ENCODE measurements at regions not wholly inside any gene's neighbourhood (a gene's known extent, or its start where the extent isn't known, plus 50 kb on each side); places are given as distances from the start of the nearest gene placed in this dataset.
"Not testable (repeated sequence)": the region's sequence is repeated elsewhere in the genome, so short reads cannot be mapped to it uniquely, and the experiment has no call there.

DNA sequence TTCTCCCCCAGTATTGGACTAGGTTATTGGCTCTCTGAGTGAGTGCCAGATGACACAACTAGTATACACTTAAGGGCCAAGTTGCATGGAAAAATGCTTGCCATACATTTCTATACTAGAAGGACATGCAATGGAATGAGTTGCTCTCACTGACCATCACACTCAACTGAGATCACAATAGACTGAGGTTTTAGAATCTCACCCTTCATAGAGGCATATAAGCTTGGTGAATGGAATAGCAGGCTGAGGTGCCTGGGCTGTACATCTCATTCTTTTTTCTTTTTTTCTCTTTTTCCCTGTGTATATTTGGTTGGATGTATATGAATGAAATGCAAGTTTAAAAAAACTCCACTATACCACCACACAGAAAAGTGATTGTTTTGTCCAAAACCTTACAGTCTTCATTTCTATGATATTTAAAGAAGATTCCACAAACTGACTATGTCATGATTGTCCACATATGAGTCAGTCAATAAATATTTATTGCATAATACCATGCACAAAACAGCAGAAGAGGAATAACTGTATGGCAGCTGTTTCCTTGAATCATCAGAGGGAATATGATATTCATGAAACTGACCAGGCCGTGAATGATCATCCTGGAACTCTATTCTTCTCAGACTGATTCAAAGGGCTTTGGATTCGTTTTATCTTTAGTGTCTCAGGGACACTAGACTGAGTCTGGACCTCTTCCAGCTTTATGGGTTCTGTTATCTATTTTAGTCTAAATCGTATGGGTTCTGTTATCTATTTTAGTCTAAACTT is 122.6 kb upstream of the STK17B start:
- no peak for DNase-seq (ENCODE audit: low spot score)
- no peak overlapping the region for H3K27ac ChIP-seq
- TF ChIP-seq, protein P1, sequence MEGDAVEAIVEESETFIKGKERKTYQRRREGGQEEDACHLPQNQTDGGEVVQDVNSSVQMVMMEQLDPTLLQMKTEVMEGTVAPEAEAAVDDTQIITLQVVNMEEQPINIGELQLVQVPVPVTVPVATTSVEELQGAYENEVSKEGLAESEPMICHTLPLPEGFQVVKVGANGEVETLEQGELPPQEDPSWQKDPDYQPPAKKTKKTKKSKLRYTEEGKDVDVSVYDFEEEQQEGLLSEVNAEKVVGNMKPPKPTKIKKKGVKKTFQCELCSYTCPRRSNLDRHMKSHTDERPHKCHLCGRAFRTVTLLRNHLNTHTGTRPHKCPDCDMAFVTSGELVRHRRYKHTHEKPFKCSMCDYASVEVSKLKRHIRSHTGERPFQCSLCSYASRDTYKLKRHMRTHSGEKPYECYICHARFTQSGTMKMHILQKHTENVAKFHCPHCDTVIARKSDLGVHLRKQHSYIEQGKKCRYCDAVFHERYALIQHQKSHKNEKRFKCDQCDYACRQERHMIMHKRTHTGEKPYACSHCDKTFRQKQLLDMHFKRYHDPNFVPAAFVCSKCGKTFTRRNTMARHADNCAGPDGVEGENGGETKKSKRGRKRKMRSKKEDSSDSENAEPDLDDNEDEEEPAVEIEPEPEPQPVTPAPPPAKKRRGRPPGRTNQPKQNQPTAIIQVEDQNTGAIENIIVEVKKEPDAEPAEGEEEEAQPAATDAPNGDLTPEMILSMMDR (IDR thresholded peaks at IDR 0.05): no peak

DNA sequence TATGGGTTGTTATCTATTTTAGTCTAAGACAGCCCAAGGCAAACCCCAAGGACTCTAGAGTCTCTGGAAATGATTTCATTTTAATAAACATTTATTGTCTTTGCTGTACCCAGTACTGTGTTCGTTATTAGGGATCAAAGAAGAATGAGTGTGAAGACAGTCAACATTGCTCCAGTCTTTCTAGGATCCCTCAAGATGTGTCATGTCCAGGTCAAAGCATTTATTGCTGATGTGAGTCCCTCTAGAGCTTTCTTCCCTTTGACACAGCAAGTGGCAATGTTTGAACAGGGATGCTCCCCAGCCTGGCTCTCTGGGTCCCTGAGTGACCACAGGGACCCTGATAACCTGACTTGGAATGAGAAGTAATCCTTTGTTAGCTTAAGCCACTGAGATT is 123.1 kb upstream of the STK17B start:
- no peak for DNase-seq (ENCODE audit: low spot score)
- TF ChIP-seq, protein P1 (IDR thresholded peaks at IDR 0.05): no peak
- Histone ChIP-seq H3K27ac (peak overlapping the region in 1 of 2 donors; percentile 4), H3K4me3 (no peak overlapping the region)

More for the DNA sequence above, 122.6 kb upstream of the STK17B start:
- no peak overlapping the region for H3K4me3 ChIP-seq

DNA sequence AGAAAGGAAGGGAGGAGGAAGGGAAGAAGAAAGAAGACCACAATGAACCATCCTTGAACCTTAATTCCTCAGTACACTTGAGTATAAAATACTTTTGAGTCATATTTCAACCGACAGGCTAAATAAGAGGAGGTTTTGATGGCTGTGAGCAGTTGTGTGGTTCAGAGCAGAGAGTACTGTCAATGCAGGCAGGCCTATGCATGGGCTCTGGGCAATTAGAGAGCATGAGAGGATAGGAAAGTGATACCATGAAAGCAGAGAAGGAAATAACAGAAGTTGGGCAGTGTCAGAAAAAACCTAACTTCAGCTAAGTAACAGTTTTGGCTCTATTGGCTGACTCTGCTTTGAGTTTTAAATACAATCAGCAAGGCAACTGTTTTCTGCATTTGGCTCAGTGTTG is 123.6 kb upstream of the STK17B start:
- Histone ChIP-seq H3K4me3 (no peak overlapping the region), H3K27ac (no peak overlapping the region)
- no peak for DNase-seq (ENCODE audit: low spot score)
- TF ChIP-seq, protein P1 (IDR thresholded peaks at IDR 0.05): no peak

DNA sequence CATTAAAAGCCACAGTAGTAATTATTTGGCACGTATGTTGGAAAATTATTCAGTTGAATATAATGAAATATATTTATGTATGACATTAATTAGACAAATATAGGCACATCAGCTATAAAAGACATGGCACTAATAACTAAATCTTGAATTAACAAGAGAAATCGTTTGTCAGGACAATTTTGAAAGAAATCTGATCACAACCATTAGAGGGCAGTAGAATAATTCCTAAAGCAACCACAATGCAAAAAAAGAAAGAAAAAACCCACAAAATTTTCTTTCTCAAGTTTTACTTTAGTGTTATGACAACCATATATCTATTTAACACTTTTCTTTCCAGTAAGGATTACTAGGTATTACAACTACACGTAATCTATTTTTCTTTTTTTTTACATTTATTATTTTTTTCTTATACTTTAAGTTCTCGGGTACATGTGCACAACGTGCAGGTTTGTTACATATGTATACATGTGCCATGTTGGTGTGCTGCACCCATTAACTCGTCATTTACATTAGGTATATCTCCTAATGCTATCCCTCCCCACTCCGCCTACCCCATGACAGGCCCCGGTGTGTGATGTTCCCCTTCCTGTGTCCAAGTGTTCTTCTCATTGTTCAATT is 126.8 kb upstream of the STK17B start:
- not testable (repeated sequence) for DNase-seq (ENCODE audit: low spot score); H3K4me3 ChIP-seq; H3K27ac ChIP-seq
- TF ChIP-seq, protein P1 (IDR thresholded peaks at IDR 0.05): peak; percentile 25

DNA sequence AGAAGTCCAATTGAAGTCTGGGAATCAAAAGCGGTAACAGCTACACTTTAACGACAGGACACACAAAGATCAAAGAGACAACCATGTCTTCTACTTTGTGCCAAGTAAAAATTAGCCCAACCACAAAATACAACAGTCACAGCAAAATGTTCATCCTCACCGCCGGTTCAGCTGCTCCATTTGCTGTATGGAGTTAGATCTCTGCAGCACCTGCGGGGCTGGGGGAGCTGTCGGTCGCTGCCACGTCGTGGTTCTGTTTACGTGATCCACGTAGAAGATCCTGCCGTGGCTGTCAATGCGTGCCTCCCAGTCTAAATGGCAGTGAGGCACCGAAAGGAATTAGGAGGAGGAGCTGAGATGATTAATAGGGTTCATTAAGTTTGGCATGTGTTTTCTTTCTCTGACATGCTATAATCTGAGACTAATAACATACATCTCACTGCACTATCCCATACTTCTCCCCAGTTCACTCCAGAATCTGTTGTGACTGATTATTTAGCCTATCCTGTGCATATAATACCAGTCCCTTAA is 136.5 kb upstream of the STK17B start:
- TF ChIP-seq, protein P1 (IDR thresholded peaks at IDR 0.05): no peak
- DNase-seq (ENCODE audit: low spot score): no peak
- H3K4me3 ChIP-seq: no peak overlapping the region
- no peak overlapping the region for H3K27ac ChIP-seq

DNA sequence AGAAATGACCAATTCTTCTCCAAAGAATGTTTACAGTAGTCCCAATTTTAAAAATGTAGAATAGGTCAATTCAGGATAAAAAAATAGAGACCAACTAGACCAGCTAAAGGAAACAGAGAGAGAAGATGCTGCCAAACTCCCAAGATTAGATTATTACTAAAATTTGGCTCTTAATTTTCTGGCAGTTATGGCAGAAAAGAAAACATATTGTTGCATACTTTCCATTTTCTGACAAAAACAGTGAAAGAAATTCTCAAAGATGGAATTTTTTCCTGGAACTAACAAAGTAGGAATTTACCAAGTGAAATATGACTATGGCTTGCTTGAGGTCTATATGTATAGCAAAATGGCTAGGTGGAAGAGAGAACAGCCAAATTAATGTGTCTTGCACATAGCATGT is 138.3 kb upstream of the STK17B start:
- Histone ChIP-seq H3K4me3 (no peak overlapping the region), H3K27ac (peak overlapping the region in 1 of 2 donors; percentile 29)
- TF ChIP-seq, protein P1 (IDR thresholded peaks at IDR 0.05): no peak
- DNase-seq (ENCODE audit: low spot score): no peak

All from coronary artery (tissue), 2 donors.